OCI-LY1 (cell line): ENCODE measurements at regions not wholly inside any gene's neighbourhood (a gene's known extent, or its start where the extent isn't known, plus 50 kb on each side); places are given as distances from the start of the nearest gene placed in this dataset.

Source experiments
- EZH2 ChIP-seq: fragments of 200-600 bp; sonication (generic), shearing (Covaris generic); IDR thresholded peaks from 2 replicates; pipeline ENCODE4 v1.8.0; 2017; ENCODE audit warnings: borderline replicate concordance, mixed run types, mild to moderate bottlenecking, antibody characterized with exemption, low read length, moderate library complexity, mixed read lengths
- TF ChIP-seq, protein P1 (sequence below): fragments of 200-600 bp; sonication (generic), shearing (Covaris generic); IDR thresholded peaks from 2 replicates; pipeline ENCODE4 v1.5.1; 2017; ENCODE audit warnings: mild to moderate bottlenecking, antibody characterized with exemption, low read length, moderate library complexity, mixed read lengths

DNA sequence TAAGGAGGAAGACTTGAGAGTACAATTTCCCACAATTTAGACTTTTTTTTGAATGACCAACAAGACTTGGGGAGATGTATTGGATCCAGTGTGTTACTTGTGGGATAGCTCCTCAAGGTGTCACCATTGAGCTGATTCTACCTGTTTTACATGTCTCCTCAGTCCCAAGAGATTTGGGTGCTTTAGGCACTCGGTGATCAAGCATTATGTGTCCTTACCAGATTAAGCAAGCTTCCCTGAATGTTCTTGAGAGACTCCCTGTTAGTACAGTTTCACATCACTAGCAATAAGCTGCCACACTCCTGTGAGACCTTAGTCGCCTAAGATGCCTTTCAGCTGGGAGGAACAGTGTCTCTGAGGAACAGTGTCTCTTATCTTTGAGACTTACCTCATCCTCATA lies 384.3 kb upstream of the SYT4 start:
- no peak for TF ChIP-seq EZH2
- TF ChIP-seq, protein P1, sequence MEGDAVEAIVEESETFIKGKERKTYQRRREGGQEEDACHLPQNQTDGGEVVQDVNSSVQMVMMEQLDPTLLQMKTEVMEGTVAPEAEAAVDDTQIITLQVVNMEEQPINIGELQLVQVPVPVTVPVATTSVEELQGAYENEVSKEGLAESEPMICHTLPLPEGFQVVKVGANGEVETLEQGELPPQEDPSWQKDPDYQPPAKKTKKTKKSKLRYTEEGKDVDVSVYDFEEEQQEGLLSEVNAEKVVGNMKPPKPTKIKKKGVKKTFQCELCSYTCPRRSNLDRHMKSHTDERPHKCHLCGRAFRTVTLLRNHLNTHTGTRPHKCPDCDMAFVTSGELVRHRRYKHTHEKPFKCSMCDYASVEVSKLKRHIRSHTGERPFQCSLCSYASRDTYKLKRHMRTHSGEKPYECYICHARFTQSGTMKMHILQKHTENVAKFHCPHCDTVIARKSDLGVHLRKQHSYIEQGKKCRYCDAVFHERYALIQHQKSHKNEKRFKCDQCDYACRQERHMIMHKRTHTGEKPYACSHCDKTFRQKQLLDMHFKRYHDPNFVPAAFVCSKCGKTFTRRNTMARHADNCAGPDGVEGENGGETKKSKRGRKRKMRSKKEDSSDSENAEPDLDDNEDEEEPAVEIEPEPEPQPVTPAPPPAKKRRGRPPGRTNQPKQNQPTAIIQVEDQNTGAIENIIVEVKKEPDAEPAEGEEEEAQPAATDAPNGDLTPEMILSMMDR: peak; percentile 35; the same call in 1 of the 2 replicates
